HG02840 (cell line): ENCODE measurements at regions not wholly inside any gene's neighbourhood (a gene's known extent, or its start where the extent isn't known, plus 50 kb on each side); places are given as distances from the start of the nearest gene placed in this dataset.

Experiments
- ATAC-seq: cut with Tn5 transposase; IDR thresholded peaks from one replicate; pipeline ENCODE4 v1.9.1; 2021; ENCODE audit warnings: mild to moderate bottlenecking, moderate library complexity, moderate number of reproducible peaks; ENCODE audit not compliant: unreplicated experiment, low FRiP score

DNA sequence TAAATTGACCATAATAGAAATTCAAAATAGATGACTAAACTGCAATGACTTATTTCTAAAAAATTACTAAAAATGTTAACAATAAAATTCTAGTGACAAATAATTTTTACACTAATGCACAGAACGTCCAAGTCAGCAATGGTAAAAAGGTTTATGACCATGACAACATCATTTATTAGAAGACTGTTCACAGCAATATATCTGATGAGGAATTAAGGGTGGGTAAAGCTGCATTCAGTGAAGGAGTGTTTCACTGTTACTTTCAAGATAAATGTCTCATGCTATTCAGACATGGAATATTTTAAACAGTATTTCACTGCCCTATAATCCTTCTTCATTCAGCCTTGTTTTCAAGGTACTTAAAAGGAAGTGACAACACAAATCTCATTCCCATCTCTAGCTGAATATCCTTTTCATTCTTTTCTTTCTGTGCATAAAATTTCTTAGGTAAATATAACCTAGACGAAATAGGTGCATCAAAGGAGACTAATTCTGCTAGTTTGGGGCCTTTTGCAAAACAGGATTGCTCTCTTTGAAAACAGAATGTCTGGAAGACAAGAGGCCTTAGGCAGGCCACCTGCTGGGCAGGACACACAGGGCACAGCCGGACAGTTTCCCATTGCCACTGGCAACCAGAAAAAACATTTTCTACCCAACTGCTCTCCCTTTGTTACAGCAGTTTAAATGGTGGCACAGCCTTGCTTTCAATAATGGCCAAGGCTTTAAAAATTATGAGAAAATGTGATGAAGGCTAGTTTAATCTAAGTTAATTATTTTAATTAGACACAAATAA lies 600.3 kb downstream of the SPRY1 start:
- no peak for ATAC-seq

DNA sequence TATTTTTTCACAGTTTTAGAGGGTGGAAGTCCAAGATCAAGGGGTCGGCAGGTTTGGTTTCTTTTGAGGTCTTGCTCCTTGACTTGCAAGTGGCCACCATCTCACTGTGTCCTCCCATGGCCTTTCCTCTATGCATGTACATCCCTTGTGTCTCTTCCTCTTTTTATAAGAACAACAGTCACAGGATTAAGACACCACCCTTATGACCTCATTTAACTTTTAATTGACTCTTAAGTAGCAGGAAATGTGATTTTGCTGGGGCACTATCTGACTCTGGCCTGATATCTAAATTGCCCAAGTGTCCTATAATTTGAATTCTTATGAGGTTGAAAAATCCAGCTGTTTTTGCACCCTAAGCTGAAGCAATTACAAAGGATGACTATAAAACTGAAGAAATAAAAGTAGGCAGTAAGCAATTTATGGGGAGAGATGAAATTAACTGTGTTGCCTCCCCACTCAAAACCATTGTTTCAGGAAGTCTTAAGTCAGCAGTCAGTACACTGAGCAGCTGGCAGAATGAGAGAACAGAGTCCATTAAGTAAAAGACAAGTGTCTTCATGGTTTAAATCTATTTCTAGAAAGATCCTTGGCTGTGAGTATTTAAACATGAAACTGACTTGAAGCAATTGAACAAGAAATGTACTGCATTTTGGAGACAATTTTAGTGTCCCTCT lies 601.3 kb downstream of the SPRY1 start:
- no peak for ATAC-seq

GRCh38 chr4:124000233-124000632 lies 603.6 kb downstream of the SPRY1 start:
- ATAC-seq = no peak

GRCh38 chr4:124015766-124016165 lies 619.2 kb downstream of the SPRY1 start:
- no peak for ATAC-seq

DNA sequence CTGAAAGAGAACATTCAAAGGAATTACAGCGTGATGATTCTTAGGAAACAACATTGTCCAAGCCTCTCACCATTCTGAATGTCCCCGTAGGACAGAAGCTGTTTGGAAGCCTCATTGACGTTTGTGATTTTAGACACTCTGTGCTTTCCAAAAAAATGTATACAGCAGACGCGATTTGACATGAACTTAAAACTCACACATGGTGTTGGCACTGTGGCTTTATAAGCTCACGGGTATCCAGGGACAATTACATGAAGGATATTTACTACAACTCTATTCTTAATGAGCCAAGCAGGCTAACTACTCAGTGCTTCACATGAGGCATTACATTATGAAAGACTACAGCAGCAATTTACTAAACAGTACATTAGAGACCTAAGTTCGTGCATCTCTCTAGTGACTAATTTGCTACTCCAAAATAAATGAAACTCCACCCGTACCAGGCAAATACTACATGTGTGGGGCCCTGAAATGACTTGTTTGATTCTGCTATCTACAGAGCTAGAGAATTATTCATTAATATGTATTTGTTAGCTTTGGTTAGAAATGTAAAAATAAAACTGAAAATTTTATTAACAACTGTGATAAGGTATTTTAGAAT lies 620.7 kb downstream of the SPRY1 start:
- ATAC-seq = no peak

DNA sequence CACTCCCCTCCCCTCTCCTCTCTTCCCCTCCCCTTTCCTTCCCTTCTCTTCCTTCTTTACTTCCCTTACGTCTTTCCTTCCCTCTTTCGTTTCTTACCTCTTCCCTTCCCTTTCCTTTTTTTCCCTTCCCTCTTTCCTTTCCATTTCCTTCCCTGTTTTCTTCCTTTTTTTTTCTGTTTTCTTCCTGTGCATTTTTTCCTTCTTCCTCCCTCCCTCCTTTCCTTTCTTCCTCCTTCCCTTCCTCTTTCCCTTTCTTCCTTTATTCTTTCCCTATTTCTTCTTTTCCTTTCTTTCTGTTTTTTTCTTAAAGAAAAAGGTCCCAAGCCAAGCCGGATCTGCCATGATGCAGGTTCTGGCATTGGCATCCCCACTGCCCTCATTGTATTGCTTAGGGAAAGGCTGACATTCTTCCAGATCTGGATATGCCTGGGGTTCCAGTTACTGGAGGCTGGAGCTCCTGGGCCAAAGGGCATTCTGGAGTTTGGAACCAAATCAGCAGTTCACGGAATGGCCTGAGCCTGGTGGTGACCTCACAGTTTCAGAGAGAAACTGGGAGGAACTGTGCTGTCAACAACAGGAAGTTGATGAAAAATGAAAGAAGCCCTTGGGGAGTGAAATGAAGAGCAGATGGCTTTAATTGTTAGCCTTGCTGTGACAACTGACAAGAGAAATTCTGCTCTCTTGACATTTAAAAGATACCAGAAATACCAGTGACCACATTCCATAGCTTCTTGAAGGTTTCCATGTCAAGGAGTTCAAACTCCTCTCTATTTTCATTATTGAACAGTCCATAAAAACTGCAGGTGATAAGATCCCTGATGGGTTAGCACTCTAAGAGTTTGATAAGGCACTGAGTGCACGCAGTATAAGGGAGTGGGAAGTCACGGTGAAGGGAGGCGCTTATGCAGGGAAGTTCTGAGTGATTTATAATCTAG lies 622.1 kb downstream of the SPRY1 start:
- peak; percentile 99 for ATAC-seq

DNA sequence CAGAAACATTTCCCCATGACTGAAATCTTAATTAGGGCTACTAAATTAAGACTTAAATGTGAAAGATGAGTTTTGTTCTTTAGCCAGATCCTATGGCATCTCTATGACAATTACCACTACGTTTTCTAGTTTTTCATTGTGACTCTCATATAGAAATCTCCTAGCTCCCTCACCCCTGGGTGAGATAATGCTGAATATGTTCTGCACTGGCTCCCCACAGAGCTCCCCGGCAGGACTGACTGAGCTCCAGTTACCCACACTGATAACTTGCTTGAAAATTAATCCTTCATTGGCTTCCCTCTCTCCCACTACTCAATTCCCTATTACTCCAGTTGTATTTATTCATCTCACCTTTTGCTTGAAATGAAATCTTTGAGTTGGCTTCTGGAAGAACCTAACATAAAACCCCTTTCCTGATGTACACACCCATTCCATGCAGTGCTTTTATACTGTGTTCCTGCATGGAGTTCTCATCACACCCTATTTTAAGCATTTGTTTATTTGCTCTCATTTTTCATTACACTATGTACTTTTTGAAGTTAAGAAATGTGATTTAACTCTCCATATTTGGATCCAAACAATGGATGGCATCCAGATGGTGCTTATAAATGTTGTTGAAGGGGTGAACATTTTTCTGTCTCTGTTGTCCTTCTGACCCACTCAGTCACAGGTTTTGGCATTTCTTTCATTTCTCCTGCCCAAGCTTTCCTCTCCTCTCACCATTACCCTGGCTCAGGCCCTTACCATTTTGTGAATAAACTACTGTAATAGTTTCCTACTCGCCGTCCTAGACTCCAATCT lies 623.4 kb downstream of the SPRY1 start:
- ATAC-seq = no peak

DNA sequence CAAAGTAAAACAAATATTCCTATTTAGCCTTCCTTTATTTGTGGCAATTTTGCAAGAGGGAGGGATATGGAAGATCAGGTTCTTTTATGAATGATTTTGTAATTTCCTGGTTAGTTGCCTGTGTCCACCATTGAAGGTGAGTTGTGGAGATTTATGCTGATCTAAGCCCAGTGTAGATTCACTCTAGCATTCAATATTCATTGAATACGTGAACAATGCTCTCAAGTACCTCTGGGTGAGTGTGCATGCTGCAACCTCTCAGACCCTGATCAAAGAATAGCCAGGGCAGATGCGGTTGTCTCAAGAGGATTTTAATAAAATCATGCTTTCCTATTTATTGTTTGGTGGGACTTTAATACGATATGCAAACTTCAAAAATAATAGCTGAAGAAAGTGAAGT lies 628.4 kb downstream of the SPRY1 start:
- ATAC-seq = no peak

GRCh38 chr4:124025428-124025827 lies 628.8 kb downstream of the SPRY1 start:
- no peak for ATAC-seq

GRCh38 chr4:124028182-124028581 lies 631.6 kb downstream of the SPRY1 start:
- no peak for ATAC-seq

- no peak for ATAC-seq
Observed at GRCh38 chr4:124030147-124030546, 633.6 kb downstream of the SPRY1 start.

- no peak for ATAC-seq
Observed at GRCh38 chr4:124032035-124032434, 635.4 kb downstream of the SPRY1 start.

- no peak for ATAC-seq
Observed at GRCh38 chr4:124035364-124036041, 638.9 kb downstream of the SPRY1 start.

DNA sequence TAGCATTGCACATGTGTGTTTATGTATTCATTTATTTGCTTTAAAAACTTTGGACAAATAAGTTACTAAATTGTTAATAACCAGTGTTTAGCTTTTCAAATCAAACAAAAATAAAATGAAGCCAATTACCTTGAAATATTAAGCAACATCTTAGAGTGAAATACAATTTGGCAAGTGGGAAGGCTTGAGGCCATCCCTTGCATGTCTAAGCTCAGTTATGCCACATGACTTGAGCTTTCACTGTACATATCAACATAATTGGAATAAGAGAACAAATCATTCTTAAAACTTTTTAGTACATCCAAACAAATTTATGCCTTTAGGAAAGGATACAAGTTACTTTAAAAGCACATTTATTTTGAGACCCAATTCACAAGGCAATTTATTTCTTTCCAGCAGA lies 640.6 kb downstream of the SPRY1 start:
- ATAC-seq = no peak

GRCh38 chr4:124044330-124044729 lies 647.7 kb downstream of the SPRY1 start:
- no peak for ATAC-seq

DNA sequence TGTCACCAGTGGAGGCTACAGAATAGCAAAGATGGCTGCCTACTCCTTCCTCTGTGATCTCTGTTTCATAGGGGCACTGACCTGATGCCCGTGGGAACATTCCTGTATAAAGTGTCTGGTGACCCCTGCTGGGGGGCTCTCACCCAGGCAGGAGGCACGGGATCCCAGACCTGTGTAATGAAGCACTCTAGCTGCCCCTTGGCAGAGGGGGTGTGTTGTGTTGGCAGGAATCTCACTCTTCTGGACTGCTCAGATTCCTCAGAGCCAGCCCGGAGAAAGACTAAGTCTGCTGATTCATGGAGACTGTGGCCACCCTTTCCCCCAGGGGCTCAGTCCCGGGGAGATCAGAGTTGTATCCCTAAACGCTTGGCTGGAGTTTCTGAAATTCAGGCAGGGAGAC lies 648.3 kb downstream of the SPRY1 start:
- no peak for ATAC-seq

- ATAC-seq = no peak
Observed at GRCh38 chr4:124046190-124046589, 649.6 kb downstream of the SPRY1 start.

DNA sequence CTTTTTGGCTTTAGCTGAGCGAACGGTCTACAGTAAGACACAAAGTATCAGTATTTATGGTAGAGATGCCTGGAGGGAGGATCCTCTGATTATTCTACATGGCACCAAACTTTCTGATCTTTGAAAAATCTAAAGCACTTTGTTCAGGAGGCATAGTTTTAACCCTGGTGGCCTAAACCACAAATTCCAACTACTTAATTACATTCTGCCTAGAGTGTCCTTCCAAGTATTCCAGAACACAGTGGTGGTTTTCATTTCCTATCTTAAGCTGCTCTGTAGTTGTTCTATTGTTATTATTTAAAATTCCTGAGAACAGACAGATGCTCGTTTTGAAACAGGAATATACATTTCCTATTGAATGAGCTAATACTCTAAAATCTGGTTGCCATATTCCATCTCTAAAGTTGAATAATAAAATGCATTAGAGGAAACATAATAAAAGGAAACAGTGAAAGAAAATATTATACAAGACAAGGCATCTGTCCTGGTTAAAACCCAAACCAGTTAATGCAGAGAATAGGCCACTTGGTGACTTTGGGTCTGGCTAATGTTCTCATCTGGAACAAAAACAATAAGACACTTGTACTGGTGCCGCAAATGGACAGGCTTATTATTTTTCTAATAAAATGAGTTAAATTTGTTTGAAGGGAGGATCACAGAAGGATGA lies 657.4 kb downstream of the SPRY1 start:
- ATAC-seq = no peak

GRCh38 chr4:124055336-124055735 lies 657.2 kb downstream of the ANKRD50 start:
- ATAC-seq = no peak
